ENCODE measurements at regions not wholly inside any gene's neighbourhood (a gene's known extent, or its start where the extent isn't known, plus 50 kb on each side); places are given as distances from the start of the nearest gene placed in this dataset.

- no peaks in the 10 kb centered on the region for H3K4me1 ChIP-seq (ENCODE audit: control insufficient read depth in 2 of 2, insufficient read depth in 2 of 2, low read length in 2 of 2)
- Mint-ChIP-seq H3K36me3 (no peaks in the 10 kb centered on the region), H3K4me3 (no peak overlapping the region), H3K9me3 (peaks cover 0 to 6% (median 0%) of the 10 kb centered on the region in 11 donors), H3K27me3 (peaks cover 0 to 8% (median 0%) of the 10 kb centered on the region in 5 donors), H3K27ac (no peak overlapping the region), H3K4me1 (no peaks in the 10 kb centered on the region)
- H3K36me3 ChIP-seq (ENCODE audit: control insufficient read depth in 2 of 3, insufficient read depth in 3 of 3, low read length in 3 of 3): no peaks in the 10 kb centered on the region
- H3K27me3 ChIP-seq (ENCODE audit: control insufficient read depth in 2 of 2, insufficient read depth in 2 of 2, low read length in 2 of 2): no peaks in the 10 kb centered on the region
- ChIA-PET CTCF (no interaction called here), POLR2A (no interaction called here)
- no peak for ATAC-seq
- H3K9me3 ChIP-seq (ENCODE audit: control insufficient read depth in 2 of 3, low read length in 3 of 3): no peaks in the 10 kb centered on the region
- DNase-seq: no peak
- H3K27ac ChIP-seq (ENCODE audit: low read depth, low read length): no peak overlapping the region
- H3K4me3 ChIP-seq (ENCODE audit: low read length): no peak overlapping the region
- intact Hi-C loops (cut with micrococcal nuclease): no loop called here
These were observed 336.5 kb downstream of the KCNS3 start for GRCh38 chr2:18214936-18215335.

GRCh38 chr2:18213986-18214385 is 335.5 kb downstream of the KCNS3 start:
- H3K36me3 ChIP-seq (ENCODE audit: control insufficient read depth in 2 of 3, insufficient read depth in 3 of 3, low read length in 3 of 3): no peaks in the 10 kb centered on the region
- POLR2A ChIA-PET: no interaction called here
- CTCF ChIA-PET: no interaction called here
- ATAC-seq: no peak
- no peak overlapping the region for H3K4me3 ChIP-seq (ENCODE audit: low read length)
- Mint-ChIP-seq H3K4me3 (no peak overlapping the region), H3K4me1 (no peaks in the 10 kb centered on the region), H3K9me3 (peaks cover 0 to 6% (median 0%) of the 10 kb centered on the region in 11 donors), H3K36me3 (no peaks in the 10 kb centered on the region), H3K27me3 (peaks cover 0 to 8% (median 0%) of the 10 kb centered on the region in 5 donors), H3K27ac (no peak overlapping the region)
- H3K4me1 ChIP-seq (ENCODE audit: control insufficient read depth in 2 of 2, insufficient read depth in 2 of 2, low read length in 2 of 2): no peaks in the 10 kb centered on the region
- no peak overlapping the region for H3K27ac ChIP-seq (ENCODE audit: low read depth, low read length)
- no peaks in the 10 kb centered on the region for H3K27me3 ChIP-seq (ENCODE audit: control insufficient read depth in 2 of 2, insufficient read depth in 2 of 2, low read length in 2 of 2)
- intact Hi-C loops (cut with micrococcal nuclease): no loop called here
- H3K9me3 ChIP-seq (ENCODE audit: control insufficient read depth in 2 of 3, low read length in 3 of 3): no peaks in the 10 kb centered on the region
- DNase-seq: no peak

- ATAC-seq: no peak
- Histone ChIP-seq H3K27ac (ENCODE audit: low read depth, low read length) (no peak overlapping the region), H3K4me1 (ENCODE audit: control insufficient read depth in 2 of 2, insufficient read depth in 2 of 2, low read length in 2 of 2) (no peaks in the 10 kb centered on the region), H3K9me3 (ENCODE audit: control insufficient read depth in 2 of 3, low read length in 3 of 3) (no peaks in the 10 kb centered on the region), H3K36me3 (ENCODE audit: control insufficient read depth in 2 of 3, insufficient read depth in 3 of 3, low read length in 3 of 3) (no peaks in the 10 kb centered on the region), H3K4me3 (ENCODE audit: low read length) (no peak overlapping the region), H3K27me3 (ENCODE audit: control insufficient read depth in 2 of 2, insufficient read depth in 2 of 2, low read length in 2 of 2) (no peaks in the 10 kb centered on the region)
- H3K27ac Mint-ChIP-seq: no peak overlapping the region
- CTCF ChIA-PET: no interaction called here
- intact Hi-C loops (cut with micrococcal nuclease): no loop called here
- H3K27me3 Mint-ChIP-seq: peaks cover 0 to 8% (median 0%) of the 10 kb centered on the region in 5 donors
- H3K9me3 Mint-ChIP-seq: peaks cover 0 to 6% (median 0%) of the 10 kb centered on the region in 11 donors
- H3K4me3 Mint-ChIP-seq: no peak overlapping the region
- no peak for DNase-seq
- H3K4me1 Mint-ChIP-seq: no peaks in the 10 kb centered on the region
- H3K36me3 Mint-ChIP-seq: no peaks in the 10 kb centered on the region
- POLR2A ChIA-PET: no interaction called here
These were observed 331.6 kb downstream of the KCNS3 start for GRCh38 chr2:18209934-18210639.

- Mint-ChIP-seq H3K4me3 (no peak overlapping the region), H3K27me3 (peaks cover 0 to 4% (median 0%) of the 10 kb centered on the region in 5 donors), H3K9me3 (peaks cover 0 to 6% (median 0%) of the 10 kb centered on the region in 11 donors), H3K27ac (no peak overlapping the region), H3K4me1 (no peaks in the 10 kb centered on the region), H3K36me3 (no peaks in the 10 kb centered on the region)
- Histone ChIP-seq H3K27ac (ENCODE audit: low read depth, low read length) (no peak overlapping the region), H3K36me3 (ENCODE audit: control insufficient read depth in 2 of 3, insufficient read depth in 3 of 3, low read length in 3 of 3) (no peaks in the 10 kb centered on the region), H3K27me3 (ENCODE audit: control insufficient read depth in 2 of 2, insufficient read depth in 2 of 2, low read length in 2 of 2) (no peaks in the 10 kb centered on the region), H3K4me3 (ENCODE audit: low read length) (no peak overlapping the region), H3K4me1 (ENCODE audit: control insufficient read depth in 2 of 2, insufficient read depth in 2 of 2, low read length in 2 of 2) (no peaks in the 10 kb centered on the region), H3K9me3 (ENCODE audit: control insufficient read depth in 2 of 3, low read length in 3 of 3) (no peaks in the 10 kb centered on the region)
- no peak for DNase-seq
- CTCF ChIA-PET: no interaction called here
- intact Hi-C loops (cut with micrococcal nuclease): no loop called here
- POLR2A ChIA-PET: no interaction called here
- ATAC-seq: no peak
These were observed 330.5 kb downstream of the KCNS3 start for GRCh38 chr2:18208956-18209355.

- Histone ChIP-seq H3K4me3 (ENCODE audit: low read length) (no peak overlapping the region), H3K9me3 (ENCODE audit: control insufficient read depth in 2 of 3, low read length in 3 of 3) (no peaks in the 10 kb centered on the region), H3K4me1 (ENCODE audit: control insufficient read depth in 2 of 2, insufficient read depth in 2 of 2, low read length in 2 of 2) (no peaks in the 10 kb centered on the region), H3K27ac (ENCODE audit: low read depth, low read length) (no peak overlapping the region), H3K36me3 (ENCODE audit: control insufficient read depth in 2 of 3, insufficient read depth in 3 of 3, low read length in 3 of 3) (no peaks in the 10 kb centered on the region), H3K27me3 (ENCODE audit: control insufficient read depth in 2 of 2, insufficient read depth in 2 of 2, low read length in 2 of 2) (no peaks in the 10 kb centered on the region)
- Mint-ChIP-seq H3K27me3 (peaks cover 0 to 12% (median 8%) of the 10 kb centered on the region in 5 donors), H3K27ac (no peak overlapping the region), H3K36me3 (peaks cover 0 to 3% (median 0%) of the 10 kb centered on the region in 5 donors), H3K4me3 (no peak overlapping the region), H3K9me3 (peaks cover 0 to 9% (median 2%) of the 10 kb centered on the region in 11 donors), H3K4me1 (no peaks in the 10 kb centered on the region)
- ATAC-seq: no peak
- DNase-seq: no peak
- intact Hi-C loops (cut with micrococcal nuclease): no loop called here
- CTCF ChIA-PET: no interaction called here
- POLR2A ChIA-PET: no interaction called here
These were observed 322.3 kb downstream of the KCNS3 start for GRCh38 chr2:18200771-18201170.

- no peaks in the 10 kb centered on the region for H3K4me1 Mint-ChIP-seq
- no peaks in the 10 kb centered on the region for H3K36me3 ChIP-seq (ENCODE audit: control insufficient read depth in 2 of 3, insufficient read depth in 3 of 3, low read length in 3 of 3)
- DNase-seq: no peak
- CTCF ChIA-PET: no interaction called here
- no peaks in the 10 kb centered on the region for H3K27me3 ChIP-seq (ENCODE audit: control insufficient read depth in 2 of 2, insufficient read depth in 2 of 2, low read length in 2 of 2)
- no peak overlapping the region for H3K27ac ChIP-seq (ENCODE audit: low read depth, low read length)
- intact Hi-C loops (cut with micrococcal nuclease): no loop called here
- H3K9me3 ChIP-seq (ENCODE audit: control insufficient read depth in 2 of 3, low read length in 3 of 3): no peaks in the 10 kb centered on the region
- POLR2A ChIA-PET: no interaction called here
- H3K36me3 Mint-ChIP-seq: peaks cover 0 to 3% (median 0%) of the 10 kb centered on the region in 5 donors
- H3K4me3 ChIP-seq (ENCODE audit: low read length): no peak overlapping the region
- peaks cover 0 to 9% (median 2%) of the 10 kb centered on the region in 11 donors for H3K9me3 Mint-ChIP-seq
- H3K27ac Mint-ChIP-seq: no peak overlapping the region
- no peak for ATAC-seq
- no peak overlapping the region for H3K4me3 Mint-ChIP-seq
- peaks cover 0 to 12% (median 8%) of the 10 kb centered on the region in 5 donors for H3K27me3 Mint-ChIP-seq
- no peaks in the 10 kb centered on the region for H3K4me1 ChIP-seq (ENCODE audit: control insufficient read depth in 2 of 2, insufficient read depth in 2 of 2, low read length in 2 of 2)
These were observed 320.2 kb downstream of the KCNS3 start for GRCh38 chr2:18198677-18199076.

- Histone ChIP-seq H3K36me3 (ENCODE audit: control insufficient read depth in 2 of 3, insufficient read depth in 3 of 3, low read length in 3 of 3) (no peaks in the 10 kb centered on the region), H3K4me1 (ENCODE audit: control insufficient read depth in 2 of 2, insufficient read depth in 2 of 2, low read length in 2 of 2) (no peaks in the 10 kb centered on the region), H3K27me3 (ENCODE audit: control insufficient read depth in 2 of 2, insufficient read depth in 2 of 2, low read length in 2 of 2) (no peaks in the 10 kb centered on the region), H3K9me3 (ENCODE audit: control insufficient read depth in 2 of 3, low read length in 3 of 3) (no peaks in the 10 kb centered on the region), H3K27ac (ENCODE audit: low read depth, low read length) (no peak overlapping the region), H3K4me3 (ENCODE audit: low read length) (no peak overlapping the region)
- Mint-ChIP-seq H3K4me3 (no peak overlapping the region), H3K27ac (no peak overlapping the region), H3K27me3 (peaks cover 0 to 11% (median 2%) of the 10 kb centered on the region in 5 donors), H3K36me3 (no peaks in the 10 kb centered on the region), H3K4me1 (no peaks in the 10 kb centered on the region), H3K9me3 (peaks cover 0 to 1% (median 0%) of the 10 kb centered on the region in 11 donors)
- intact Hi-C loops (cut with micrococcal nuclease): no loop called here
- no peak for DNase-seq
- POLR2A ChIA-PET: no interaction called here
- no peak for ATAC-seq
- CTCF ChIA-PET: no interaction called here
These were observed 315.7 kb downstream of the KCNS3 start for GRCh38 chr2:18194161-18194560.
